GM18867 (cell line): ENCODE measurements at regions not wholly inside any gene's neighbourhood (a gene's known extent, or its start where the extent isn't known, plus 50 kb on each side); places are given as distances from the start of the nearest gene placed in this dataset.
"Not testable (repeated sequence)": the region's sequence is repeated elsewhere in the genome, so short reads cannot be mapped to it uniquely, and the experiment has no call there.

ENCODE experiments used
- ATAC-seq: cut with Tn5 transposase; IDR thresholded peaks from one replicate; pipeline ENCODE4 v1.9.1; 2021; ENCODE audit warnings: mild to moderate bottlenecking, moderate library complexity; ENCODE audit not compliant: unreplicated experiment

DNA sequence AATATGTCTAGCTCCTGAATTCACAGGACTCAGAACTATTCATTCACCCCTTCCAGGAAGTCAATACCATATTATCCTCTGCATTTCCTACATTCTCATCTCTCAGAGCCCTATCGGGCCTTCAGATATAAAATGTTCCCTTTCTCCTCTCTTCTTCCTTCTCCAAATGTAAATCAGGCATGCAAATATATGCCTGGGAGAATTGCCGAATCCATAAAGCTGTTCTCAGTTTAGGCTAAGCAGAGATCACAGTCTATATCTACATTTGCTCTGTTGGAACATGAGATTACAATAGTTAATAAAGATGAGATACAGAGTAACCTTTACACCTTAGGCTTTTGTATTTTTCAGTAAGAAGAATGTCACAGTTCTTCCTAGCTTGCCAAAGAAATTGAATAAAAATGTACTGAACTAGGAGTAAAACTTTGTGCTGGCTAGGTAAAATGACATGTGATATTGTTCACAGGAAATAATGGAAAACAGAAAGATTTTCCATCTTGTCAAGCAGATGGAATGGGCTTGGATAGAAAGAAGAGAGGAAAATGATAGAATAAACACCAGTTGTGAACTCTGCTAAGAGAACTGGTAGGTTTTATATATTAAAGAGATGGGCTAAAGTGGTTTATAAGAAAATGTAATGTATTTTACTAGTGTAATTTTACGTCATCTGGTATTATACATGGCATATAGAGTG is 161.5 kb downstream of the NRIP1 start:
- no peak for ATAC-seq

DNA sequence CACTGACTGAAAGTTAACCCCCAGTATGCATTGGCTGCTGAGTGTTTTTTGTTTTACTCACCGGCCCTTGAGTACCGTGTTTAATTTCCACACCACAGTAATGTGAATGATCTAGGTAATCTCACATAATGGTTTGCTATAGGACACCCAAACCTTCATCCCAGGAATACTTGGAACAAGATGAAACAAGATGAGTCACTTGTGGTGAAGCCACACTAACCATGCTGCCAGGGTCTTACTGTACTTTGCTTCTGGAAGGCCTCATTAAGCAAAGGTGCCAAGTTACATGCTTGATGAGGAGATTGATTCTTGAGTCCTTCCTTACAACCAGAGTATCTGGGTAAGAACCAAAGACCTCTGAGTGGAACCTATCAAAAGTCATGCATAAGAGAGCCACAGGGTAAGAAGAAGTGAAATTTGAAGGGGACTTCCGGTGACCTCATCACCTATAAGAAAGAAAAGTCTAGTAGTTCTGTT is 163.3 kb downstream of the NRIP1 start:
- ATAC-seq: peak; percentile 69

DNA sequence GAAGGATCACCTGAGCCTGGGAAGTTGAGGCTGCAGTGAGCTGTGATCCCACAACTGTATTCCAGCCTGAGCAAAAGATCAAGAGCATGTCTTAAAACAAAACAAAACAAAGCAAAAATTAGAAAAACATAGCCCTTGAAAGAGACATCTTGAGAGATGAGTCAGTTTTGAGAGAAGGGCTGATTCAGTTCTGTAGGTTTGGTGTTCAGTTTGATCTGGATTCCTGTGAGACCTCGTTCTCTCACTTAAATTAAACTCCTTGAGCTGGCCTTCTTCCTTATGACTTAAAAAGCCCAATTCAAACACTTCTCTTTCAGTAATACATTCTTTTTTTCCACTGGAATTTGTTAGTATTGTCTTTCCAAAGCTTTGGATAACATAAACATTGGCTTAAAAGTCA is 164.2 kb downstream of the NRIP1 start:
- ATAC-seq: no peak

DNA sequence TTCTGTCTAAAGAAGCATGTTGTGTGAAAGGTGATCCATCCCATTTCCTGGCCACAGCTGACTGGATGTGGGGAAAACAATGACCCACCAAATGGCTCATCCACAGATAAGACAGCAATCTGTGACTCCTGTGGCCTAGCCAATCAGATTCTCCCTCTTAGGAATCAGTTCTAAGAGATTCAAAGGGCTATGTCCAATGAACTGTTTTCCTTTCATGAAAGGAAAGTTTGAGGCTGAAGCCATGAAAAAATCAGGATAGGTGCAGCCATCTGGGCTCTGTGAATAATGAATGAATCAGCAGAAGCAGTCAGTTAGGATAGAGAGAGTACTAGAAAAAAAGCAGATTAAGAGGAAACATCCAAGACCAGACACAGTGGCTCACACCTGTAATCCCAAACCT is 164.7 kb downstream of the NRIP1 start:
- no peak for ATAC-seq

DNA sequence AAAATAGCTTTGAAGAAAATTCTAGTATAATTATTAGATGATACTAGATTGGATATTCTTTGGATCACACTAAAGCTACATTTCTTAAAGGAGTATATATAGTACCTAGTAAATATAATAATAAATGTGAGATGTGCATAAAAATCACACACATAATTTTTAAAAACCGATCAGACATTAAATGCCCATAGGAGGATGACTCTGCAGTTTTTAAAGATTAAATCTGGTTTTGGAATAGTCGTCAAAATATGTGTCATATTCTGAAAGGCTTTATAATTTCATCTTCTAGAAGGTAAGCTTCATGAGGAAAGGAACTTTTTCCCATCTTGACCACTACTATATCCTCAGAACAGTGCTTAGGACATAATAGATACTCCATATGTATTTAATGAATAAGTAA is 169.0 kb downstream of the NRIP1 start:
- ATAC-seq: no peak

DNA sequence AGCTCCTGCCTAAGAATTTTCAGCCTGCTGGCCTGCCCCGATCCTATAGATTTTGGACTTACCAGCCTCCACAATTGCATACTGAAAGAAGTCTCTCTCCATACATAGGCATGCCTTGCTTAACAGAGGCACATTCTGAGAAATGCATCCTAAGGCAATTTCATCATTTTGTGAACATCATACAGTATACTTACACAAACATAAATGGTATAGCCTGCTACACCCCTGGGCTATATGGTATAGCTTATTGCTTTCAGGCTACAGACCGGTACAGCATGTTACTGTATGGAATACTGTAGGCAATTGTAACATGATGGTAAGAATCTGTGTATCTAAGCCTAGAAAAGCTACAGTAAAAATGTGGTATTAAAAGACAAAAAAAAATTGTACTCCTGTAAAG is 174.7 kb downstream of the NRIP1 start:
- no peak for ATAC-seq

DNA sequence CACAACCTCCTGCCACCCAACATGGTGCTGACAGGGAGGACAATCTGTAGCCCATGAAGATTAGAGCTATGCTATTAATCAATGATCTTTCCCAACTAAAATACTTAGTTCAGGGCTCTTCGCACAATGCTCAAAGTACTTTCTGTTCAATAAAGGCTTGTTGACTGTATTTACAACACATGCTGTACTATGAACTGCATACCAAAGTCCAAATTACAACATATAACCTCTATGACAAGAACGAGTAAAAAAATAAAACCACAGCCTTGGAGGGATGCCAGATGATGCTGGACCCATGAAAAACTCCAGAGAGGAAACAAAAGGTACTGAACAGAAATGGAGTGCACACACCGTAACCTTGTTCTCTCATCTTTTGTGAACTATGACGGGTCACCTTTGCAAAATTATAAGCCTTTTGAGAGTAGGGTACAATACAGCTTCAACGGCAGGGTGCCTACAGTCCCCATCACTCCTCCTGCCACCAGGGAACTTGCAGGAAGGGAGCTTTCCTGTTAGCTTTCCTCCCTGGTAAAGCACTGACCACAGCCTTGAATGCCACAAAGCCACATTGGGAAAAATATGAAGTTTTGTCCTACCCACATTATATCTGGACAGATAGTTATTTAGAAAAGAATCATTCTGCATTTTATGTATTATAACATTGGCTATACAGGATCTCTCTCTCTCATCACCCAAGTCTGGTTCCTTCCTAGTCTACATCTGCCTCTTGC is 175.6 kb downstream of the NRIP1 start:
- ATAC-seq: no peak

DNA sequence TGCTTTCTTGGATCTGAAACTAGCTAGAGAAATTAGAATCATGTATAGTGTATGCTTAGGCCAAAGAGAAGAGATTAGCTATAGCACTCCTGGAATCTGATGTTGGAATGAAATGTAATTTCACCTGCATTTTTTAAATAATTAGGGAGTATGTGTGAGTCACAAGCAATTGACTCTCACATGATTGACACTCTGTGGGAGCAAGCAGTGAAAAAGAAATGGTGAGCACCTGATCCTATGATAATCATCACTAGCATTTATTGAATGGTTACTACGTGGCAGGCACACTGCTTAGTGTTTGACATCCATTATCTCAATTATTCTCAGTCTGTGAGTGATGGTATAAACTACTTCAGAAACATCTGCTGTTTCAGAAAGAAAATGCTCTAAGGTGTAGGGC is 176.6 kb downstream of the NRIP1 start:
- no peak for ATAC-seq

DNA sequence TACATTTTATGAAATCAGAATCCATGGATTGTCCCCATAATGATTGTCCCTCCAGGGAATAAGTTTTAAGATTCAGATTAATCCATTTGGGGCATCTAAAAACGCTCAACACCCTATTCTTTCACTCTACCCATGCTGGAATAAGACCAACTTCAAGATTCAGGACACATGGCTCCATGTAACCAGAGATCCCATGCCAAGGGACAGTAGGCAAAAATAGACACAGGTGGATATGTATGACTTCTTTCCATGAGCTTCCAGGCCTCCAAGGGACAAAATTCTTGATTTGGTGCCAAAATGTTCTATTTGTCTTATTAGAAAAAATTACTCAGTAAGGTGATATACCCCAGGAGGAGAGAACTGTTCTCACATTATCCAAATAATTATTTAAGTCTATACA is 178.8 kb downstream of the NRIP1 start:
- no peak for ATAC-seq

DNA sequence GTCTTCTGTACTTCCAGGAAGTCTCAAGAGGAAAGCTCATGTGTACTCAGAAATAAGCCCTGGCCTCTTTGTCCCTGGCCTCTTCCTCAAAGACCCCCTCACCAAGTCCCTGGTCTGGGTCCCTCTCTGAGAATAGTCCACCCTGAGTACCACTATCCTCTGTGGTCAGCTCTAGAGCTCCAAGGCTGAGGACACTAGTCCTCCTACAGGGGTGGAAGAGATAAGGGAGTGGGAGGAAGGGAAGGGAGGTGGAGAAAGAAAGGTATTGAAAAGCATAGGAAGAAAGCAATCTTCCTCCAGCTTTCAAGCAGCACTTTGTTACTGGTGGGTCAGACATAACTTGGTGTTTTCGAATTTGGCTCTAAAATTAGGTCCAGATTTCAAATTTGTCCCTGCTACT is 181.4 kb downstream of the NRIP1 start:
- no peak for ATAC-seq

DNA sequence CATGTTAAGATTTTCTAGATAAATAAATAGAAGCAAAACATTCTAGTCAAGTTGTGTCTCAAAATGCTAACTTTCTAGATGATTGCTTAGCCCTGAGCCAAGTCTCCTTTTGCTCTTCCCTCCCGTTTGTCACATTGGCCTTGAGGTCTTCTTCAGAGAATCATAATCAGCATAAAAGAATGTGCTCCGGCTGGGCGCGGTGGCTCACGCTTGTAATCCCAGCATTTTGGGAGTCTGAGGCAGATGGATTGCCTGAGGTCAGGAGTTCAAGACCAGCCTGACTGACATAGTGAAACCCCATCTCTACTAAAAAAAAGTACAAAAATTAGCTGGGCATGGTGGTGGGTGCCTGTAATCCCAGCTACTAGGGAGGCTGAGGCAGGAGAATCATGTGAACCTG is 182.3 kb downstream of the NRIP1 start:
- not testable (repeated sequence) for ATAC-seq

DNA sequence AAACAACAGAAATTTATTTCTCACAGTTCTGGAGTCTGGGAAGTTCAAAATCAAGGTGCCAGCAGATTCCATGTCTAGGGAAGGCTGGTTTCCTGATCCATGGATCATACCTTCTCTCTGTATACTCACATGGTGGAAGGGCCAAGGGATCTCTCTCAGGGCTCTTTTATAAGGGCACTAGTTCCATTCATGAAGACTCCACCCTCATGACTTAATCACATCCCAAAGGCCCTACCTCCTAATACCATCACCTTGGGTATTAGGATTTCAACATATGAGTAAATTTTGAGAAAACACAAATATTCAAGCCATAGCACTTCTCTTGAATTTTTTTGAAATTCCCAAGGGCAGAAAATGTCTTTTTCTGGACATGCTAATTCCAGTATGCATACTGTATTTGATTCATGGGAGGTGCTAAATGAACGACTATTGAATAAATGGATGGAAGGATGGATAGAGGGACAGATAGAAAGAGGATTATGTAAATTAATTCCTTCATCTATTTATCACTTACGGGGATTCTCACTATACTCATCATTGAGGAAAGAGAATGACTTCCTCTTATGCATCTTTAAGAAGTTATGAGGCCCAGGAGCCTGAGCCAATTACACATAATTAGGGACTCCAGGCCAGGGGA is 182.8 kb downstream of the NRIP1 start:
- ATAC-seq: no peak

DNA sequence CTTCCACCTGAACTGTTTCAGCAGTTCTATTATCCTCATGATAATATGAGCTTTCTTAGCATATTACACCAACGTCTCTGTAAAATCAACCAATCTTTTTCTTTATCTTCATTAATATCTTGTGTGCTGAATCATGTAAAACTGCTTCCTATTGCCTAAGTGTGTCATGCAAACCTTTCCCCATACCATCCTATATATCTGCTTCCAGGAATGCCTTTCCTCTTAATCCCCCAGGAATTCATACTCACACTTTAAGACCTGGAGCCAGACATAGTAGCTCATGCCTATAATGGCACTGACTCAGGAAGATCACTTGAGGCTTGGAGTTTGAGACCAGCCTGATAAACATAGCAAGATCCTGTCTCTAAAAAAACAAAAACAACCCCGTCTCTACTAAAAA is 183.9 kb downstream of the NRIP1 start:
- ATAC-seq: no peak

DNA sequence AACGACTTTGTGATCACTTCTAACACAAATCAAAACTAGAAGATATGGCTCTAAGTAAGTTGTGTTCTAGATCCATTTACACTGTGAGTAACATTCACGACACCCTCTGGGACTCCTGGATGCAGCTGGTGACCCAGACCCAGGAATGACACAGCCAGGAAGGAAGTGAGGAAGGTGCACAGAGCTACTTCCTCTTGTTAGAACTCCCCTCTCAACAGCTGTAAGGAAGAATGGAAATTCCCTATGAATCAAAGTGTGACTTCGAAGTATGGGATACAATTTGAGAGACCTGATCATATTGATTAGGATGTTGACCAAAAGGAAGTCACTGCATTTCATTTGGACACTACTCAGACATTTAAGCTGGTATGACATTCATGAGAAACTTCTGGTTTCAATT is 185.3 kb downstream of the NRIP1 start:
- no peak for ATAC-seq

DNA sequence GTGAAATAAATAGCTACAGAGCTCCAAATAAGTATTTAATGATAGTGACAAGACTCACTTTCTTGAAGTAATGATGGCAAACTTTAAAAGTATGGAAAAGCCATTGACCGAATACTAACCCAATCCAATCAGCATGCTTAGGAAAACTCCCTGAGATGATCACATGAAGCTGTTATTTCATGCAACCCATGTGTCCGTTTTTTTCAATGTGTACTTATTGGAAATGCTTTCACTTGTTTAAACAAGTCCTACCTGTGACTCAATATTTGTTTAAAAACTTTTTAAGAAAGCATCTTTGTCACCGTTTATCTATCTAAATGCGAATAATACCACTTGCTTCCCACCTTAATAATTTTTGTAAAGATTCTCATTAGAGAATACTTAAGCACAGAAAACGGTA is 185.8 kb downstream of the NRIP1 start:
- ATAC-seq: no peak

DNA sequence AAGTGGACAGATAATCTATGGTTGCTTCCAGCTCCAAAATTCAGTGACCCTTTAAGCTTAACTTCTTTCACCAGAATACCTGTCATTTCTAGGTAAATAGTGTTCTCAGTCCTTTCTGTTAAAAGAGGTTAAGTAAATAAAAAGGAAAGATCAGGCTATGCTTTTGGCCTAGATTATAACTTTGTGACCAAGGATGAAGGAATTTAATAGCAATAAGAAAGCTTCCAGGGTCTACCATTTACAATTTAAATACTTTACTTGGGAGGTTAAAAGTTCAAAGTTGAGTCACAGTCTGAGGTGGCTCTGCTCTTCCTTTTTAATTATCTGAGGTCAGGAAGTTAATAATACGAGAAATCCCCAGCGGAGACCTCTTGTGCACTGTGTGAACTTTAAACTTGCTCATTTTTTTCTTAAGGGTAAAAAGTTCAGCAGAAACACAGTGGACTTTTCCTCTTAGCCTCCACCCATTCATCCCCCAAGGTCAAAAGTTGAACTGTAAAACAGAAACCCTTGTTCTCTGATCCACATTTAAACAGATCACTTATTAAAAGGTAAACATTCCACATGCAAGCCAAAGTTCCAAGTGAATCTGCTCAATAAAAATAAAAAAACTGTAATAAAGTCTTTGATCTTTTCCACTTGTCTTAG is 187.1 kb downstream of the NRIP1 start:
- peak; percentile 58 for ATAC-seq

DNA sequence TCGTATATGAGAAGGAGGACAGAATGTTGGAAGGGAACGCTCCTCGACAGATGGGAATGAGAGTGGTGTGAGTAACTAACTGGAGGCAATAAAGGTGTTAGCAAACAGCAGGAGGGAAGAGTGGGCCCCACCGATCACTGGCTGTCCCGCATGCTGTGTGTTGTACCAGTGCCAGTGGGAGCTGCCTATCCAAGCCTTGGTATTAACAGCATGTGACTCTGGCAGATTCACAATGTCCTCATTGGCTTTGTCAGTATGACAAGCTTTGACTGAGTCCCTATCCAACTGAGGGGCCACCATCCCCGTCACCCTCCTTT is 188.3 kb downstream of the NRIP1 start:
- no peak for ATAC-seq

DNA sequence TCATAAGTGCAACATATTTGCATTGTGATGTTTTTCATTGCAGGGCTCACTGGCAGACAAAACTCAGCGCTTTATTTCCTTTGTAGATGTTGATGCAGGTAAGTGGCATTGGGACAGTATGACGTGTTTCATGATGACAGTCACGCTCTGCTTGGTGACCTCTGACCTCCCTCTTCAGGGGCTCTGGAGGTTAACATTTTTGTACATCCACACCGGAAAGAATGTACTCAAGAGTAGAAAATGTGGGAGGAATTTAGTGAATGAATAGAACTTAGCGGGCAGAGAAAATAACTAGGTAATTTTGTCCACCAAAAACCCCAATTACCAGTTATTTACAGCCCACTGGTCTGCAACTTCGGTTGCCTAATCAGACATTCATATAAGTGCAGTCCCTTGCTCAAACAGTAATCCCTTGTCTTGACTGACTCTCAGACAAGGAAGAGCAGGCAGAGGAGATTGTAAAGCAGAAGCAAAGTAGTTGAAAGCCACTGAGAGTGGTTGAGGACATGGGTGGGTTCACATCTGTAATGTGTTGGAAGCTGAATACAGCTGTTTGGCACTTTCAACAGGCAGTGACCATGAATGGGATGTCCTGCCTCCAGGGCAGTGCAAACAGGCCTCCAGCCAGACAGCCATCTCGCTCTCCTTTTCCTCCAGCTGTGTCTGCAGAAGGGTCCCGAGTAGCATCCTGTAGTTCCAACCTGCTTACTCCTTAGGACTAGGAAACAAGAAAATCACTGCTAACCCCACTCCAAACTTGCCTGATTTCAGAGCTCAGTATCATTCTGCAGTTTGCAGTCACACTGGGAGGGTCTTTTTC is 188.9 kb downstream of the NRIP1 start:
- peak; percentile 60 for ATAC-seq

DNA sequence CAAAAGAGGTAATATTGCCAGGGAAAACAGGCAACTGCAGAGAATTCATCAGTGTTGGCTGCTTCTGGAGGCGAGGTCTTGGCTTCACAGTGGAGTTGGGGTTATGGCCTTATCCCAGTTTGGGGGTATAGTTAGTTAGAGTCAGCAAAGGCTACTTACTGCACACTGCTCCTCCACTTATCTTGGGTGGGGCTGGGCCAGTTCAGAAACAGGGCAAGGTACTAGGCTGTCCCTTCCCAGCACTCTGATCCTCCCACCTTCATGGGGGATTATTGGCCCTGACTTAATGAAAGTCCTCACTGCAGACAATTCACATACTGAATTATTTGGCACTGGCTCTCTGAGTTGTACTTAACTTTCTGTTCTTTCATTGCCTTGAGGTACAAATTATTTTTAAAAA is 189.6 kb downstream of the NRIP1 start:
- no peak for ATAC-seq

DNA sequence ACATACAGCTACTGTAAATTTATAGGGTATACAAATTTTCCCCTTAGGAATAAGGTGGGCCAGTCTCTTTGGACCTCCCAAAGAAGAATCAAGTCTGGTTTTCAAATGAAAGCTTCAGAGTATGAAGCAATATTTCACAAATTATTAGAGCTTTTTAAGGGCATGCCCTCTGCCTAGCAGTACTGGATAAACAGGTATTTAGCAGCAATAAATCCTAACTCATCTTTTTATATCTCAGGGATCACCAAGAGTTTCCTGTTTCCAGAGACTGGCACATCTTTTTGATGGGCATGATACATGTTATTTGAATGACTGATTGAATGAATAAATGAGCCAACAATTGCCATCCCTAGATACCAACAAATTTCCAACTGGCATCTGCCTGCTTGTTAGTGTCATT is 190.4 kb downstream of the NRIP1 start:
- no peak for ATAC-seq

DNA sequence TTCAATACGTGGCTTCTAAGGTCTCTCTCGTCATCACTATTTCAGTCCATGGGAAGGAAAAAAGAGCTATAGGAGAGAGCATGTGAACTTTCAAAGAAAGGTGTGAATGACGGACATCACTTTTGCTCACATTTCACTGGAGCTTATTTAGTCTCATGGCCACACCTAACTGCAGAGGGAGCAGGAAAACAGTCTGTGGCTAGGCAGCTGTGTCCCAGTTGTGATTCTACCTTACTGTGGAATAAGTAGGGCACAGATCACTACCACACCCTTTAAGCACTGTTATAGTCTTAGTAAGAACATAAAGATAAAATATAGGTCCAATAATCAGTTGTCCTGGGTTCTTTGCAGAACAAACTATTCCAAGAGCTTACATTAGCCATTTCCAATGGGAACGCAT is 192.9 kb downstream of the NRIP1 start:
- ATAC-seq: no peak
